CD4-positive, alpha-beta T cell treated with Interleukin-21 for 1 hour (primary cell): ENCODE measurements at regions not wholly inside any gene's neighbourhood (a gene's known extent, or its start where the extent isn't known, plus 50 kb on each side); places are given as distances from the start of the nearest gene placed in this dataset.

ENCODE experiments used
- DNase-seq: peaks from one replicate; pipeline ENCODE4 v3.0.0-alpha.2; 2020

DNA sequence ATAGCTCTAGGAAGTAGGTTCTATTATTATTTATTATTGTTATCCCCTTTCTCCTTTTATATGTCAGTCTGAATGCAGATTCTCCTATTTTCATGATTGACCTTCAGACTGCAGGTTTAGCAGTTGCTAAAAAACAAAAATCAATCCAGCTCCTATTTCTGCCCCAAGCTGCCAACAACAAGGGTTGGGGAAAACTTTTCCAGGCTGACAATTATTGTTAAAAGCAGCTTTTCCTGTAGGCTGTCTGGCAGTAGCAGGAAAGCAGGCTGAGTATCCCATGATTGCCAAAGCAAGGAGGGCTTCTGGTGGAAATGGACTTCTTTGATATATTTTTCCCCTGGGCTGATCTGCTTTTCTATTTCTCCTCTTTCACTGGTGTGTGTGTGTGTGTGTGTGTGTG, 78.0 kb upstream of the CTLA4 start:
- DNase-seq, result no peak

DNA sequence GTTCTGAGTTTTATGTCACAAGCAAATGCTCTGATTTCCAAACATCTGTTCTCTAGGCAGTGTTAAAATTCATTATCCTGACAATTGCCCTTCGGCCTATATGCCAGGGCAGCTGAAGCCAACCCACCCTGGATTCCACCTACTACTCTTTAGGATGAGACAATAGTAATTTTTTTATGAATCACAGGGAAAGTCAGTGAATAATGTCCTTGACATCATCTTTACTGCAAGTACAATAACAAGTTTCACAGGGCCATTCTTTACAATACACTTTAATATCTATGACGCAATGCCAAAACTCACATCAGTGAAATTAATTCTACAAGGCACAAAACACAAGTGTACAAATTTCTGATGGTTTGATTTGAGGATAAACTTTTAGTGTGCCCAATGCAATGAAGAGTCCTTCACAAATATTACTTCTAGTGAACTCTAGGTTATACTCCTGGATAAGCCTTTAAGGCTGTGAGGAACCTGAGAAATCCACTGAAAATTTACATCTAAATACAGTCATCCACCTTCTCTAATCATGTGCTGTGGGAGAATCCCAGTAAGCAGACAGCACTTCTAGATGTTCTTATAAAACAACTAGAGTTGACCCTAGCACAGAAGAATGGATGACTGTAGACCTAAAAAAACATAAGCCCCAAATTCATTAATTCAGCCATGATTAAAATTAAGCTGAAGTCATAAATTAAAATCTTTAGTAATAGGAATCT, 77.3 kb upstream of the CTLA4 start:
- DNase-seq, result no peak

DNA sequence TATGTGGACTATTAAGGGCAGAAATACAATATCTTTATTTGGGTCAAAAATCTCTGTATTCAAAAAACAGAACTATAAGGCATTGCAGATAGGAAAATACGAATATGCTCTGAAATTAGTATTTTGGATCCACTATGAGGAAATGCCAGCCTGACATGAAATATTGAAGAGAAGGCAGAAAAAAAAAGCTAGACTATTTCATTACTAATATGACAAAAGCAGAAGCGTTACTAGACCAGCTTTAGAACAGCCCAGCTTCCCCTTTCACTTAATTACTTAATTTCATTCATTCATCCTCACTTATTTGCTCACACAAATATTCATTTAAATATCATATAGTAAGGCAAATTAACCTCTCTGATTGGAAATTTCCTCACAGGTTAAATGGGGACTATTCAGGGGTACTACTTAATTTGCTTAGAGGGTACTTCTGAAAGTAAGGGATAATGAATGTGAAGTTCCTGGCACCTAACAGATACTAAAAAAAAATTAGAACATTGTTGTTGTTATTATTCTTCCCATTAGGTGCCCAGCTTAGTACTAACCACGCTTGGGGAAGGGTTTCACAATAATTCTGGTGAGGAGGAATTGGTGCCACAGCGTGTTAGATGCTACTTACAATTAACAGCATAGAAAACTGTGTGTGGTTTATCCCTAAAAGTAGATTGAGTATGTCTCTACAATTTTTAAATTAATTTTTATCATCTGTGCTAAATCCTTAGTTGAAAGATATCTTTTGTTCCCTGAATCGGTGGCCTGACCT, 71.1 kb upstream of the CTLA4 start:
- DNase-seq, result no peak

DNA sequence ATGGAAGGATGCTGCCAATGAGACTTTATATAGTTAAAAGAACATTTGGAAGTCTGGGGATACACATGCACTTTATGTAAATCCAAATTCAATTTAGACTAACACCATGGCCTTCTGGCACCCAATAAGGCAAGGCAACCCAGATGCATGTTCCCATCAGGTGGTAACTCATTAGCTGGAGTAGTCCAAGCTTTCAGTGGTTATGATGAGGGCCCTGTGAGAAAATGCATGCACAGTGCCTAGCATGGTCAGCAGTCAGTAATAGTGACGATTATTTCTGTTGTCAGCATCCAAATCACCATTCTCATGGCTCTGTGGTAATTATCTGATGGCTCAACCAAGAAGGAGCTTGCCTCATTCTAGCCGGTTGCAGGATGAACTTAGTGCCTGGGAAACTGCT, 70.3 kb upstream of the CTLA4 start:
- no peak for DNase-seq

DNA sequence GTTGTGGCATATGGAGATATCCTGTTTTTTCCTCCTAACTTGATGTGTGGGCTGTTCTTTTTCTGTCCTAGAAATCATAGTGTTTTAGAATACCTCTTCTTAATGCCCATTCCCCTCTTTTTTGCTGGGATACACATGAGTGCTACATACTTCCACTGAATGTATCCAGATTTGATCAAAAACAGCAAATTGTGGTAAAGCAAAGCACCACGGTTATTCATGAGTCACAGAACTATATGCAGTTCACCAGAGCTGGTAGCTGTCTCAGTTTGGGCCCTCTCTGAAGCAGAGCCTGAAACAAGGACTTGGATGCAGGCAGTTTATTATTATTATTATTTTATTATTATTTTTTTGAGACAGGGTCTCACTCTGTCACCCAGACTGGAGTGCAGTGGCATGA, 69.9 kb upstream of the CTLA4 start:
- no peak for DNase-seq

DNA sequence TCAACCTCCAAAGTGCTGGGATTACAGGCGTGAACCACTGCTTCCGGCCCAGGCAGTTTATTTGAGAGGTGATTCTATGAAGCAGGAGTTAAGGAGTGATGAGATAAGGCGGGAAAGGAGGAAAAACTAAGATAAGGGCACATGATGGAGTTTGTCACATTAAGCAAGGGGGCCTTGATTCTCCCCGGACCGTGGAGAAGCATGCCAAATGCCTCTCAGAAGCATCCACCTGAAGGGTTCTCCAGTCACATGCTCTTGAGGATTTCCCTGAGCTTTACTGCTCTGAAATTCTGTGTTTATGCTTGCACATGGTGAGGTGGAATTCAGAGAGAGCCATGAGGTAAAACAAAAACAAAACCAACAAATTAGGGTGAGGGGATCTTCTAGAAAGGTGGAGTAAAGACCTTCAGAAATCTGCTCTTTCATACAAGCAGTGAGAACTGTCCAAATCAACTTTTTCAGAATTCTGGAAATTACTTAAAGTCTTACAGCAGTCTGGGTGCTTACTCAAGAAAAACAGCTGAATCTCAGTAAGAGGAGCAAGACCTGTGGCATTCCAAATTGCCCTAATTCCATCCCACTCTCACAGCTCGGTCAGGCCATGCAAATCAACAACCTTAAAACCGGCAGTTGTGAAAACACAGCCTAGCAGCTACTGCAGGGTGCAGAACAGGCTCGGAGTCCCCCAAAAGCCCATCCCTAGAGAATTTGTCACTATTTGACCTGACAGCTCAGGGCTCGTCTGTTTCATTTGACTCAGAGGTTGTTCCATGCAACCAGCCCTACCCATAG, 69.1 kb upstream of the CTLA4 start:
- no peak for DNase-seq

DNA sequence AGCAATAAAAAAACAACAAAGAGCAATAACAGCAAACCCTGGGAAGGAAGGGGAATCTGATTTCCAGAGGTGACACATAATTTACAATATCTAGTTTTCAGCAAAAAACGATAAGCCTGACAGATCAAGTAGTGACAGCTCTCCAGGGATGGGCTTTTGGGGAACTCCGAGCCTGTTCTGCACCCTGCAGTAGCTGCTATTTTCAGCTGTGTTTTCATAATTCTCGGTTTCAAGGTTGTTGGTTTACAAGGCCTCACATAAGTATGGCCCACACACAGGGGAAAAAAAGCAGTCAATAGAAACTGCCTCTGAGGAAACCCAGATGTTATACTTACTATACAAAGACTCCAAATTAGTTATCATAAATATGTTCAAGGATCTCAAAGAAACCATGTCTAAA, 67.7 kb upstream of the CTLA4 start:
- DNase-seq, result no peak

DNA sequence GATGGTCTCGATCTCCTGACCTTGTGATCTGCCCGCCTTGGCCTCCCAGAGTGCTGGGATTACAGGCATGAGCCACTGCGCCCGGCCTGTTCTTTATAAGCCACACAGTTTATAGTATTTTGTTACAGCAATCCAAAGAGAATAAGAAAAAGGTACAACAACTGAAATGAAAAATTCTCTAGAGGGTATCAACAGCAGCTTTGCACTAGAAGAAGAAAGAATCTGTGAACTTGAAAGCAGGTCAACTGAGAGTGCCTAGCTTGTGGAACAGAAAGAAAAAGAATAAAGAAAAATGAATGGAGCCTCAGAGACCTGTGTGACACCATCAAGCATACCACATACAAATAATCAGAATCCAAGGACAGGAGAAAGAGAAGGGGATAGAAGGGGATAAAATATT, 66.8 kb upstream of the CTLA4 start:
- DNase-seq, result no peak

DNA sequence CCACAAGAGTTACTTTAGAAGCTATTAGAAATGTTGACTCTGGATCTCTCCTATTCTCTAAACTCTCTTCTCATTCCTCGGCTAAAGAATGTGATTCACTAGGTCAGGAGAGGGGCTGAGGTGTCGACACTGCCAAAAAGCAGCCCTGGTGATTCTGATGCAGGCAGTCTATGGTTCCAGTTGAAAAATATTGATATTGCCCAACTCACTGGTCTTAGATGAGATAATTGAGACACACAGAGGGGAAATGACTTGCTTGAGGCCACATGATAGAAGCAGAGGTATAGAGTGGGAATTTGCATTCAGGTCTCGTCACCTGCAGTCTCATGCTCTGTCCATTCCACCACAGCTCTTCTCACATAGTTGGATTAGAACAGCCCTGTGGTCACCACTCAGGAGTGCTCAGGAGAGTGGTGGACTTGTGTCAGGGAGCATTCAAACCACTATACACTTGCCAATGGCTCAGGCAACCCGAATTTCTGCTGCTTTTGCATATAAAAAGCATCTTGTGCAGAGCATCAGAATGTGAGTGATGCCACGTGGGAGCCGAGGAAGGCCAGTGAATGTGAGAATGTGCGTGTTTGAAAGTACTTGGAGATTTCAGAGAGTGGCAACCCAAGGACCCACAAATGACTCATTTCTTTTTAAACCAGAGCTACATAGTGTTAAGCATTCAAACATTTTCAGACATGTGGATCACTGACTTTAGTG, 65.1 kb upstream of the CTLA4 start:
- no peak for DNase-seq

DNA sequence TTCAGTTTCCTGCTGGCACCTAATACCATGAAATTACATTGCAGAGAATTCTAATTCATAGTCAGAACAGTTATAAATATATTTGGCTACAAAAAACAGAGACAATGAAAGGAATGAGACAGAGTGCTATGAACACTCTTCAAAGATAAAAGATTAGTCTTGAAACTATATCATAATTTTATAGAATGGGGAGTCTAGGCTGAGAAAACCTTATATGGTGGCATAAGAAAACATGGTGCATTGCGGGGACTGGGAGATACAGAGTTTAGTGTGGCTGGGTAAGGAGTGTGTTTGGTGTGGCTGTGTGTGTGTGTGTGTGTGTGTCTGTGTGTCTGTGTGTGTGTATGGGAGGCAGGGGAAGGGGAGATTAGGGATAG, 64.5 kb upstream of the CTLA4 start:
- DNase-seq, result no peak

DNA sequence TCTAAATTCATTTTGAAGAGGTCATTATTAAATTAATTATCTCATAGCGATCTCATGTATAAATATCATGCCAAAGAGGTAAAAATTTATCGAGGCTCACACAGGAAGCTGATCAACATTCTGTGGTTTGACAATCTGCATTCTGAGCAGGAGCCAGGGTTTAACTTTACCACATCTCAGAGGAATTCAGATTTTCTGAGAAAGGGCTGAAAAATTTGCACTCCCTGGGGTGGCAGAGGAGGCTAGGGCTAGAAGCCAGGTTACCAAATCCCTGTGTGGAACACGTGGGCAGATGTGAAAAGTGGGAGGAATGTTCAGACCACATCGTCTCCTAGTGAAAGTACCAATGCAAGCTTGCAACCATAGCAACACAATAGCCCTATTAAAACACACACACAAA, 63.5 kb upstream of the CTLA4 start:
- peak; percentile 63 for DNase-seq

DNA sequence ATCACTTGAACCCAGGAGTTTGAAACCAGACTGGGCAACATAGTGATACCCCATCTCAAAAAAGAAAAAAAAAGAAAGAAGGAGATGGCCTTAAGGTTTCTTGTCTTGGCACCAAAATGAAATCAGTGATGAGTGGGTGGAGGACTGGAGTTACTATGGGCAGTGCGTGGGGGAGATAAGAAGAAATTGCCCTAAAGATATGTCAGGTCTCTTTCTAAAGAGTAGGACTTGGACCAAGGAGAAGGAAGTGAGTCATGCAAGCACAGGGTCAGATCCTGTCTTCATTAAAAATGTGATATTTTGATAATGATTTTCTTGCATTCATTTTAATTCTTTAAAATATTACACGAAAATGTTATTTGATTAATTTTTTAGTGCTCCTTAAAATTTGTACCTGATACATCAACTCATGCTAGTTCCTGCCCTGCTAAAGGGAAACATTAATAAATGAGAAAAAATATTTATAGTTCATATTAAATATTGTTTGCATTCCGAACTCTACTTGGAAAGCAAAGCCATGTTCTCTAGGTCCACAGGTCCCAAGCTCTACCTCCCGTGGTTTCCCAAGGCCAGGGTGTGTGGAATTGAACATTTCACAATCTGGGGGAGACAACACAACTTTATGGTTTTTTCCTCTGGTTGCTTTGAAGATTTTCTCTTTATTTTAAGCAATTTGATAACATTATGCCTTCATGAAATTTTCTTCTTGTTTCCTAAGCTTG, 62.6 kb upstream of the CTLA4 start:
- DNase-seq, result no peak

DNA sequence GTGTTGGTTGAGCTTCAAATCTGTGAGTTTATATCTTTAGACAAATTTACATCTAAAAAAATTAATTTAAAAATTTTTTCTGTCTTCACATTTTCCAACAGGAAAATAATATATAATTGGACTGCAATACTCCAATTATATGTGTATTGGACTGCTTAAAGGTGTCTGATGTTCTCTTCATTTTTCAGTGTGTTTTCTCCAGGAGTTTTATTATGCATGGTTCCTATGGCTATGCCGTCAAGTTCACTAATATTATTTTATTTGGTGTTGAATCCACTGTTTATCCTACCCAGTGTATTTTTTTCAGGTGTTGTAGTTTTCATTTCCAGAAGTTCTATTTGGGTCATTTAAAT, 62.1 kb upstream of the CTLA4 start:
- no peak for DNase-seq

DNA sequence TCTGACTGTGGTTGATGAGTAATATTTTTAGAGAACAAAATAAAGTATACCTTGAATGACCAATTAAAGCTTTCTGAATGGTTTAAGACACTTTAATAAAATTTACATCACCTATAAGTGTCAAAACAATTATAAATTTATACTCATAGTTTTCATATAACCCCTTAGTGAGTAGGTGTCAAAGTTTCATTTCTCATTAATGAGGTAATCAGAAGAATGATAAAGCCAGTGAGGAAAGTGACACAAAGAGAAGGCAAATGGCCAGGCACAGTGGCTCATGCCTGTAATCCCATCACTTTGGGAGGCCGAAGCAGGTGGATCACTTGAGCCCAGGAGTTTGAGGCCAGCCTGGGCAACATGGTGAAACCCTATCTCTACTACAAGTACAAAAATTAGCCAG, 60.8 kb upstream of the CTLA4 start:
- DNase-seq, result no peak

DNA sequence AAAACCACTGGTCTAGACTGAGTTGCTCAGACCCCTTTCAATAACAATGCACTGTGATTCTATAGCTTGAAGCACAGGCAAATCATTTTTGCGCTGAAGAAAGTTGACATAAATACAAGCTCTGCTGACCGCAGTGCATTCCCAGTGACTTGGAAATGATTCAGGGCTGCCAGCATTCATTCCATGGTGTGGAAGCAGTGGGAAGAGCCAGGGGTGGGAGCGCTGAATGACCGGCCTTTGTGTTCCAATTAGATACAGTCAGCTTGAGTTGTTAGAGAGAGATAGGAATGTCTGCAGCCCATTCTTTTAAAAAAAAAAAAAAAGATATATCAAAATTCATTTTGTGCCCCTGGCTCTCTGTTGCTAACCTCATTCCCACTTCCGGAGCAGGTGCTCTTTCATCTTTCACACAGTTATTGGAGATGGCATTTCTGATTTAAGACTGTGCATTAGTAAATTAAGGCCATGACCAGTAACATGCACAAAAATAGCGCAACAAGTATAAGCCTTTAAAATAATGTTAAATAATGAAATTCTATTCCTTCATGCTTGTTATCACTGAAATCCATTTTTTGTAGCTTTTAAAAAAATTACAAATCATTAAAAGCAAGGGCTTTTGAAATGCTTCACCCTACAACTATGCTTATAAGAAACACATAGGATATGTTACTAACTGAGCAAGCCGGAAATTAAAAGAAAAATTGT, 59.4 kb upstream of the CTLA4 start:
- DNase-seq, result no peak

DNA sequence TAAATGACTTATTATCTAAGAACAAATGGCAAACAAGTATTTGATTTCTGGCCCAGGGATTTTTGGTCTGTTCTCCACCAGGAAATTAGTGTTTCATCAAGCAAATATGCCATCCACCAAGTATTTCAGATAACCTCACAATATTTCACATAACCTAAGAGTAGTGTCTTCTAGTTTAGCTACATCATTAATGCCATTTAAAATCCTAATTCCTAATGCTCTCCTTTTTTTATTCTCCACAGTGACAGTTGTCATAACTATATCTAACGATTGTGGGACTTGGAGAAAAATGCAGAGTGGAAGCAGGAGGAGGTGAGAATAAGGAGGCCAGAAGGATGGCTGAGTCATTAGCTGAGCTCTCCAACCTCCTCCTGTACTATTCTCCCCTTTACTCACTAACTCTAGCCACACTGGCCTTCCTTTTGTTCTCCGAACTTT, 58.5 kb upstream of the CTLA4 start:
- no peak for DNase-seq

DNA sequence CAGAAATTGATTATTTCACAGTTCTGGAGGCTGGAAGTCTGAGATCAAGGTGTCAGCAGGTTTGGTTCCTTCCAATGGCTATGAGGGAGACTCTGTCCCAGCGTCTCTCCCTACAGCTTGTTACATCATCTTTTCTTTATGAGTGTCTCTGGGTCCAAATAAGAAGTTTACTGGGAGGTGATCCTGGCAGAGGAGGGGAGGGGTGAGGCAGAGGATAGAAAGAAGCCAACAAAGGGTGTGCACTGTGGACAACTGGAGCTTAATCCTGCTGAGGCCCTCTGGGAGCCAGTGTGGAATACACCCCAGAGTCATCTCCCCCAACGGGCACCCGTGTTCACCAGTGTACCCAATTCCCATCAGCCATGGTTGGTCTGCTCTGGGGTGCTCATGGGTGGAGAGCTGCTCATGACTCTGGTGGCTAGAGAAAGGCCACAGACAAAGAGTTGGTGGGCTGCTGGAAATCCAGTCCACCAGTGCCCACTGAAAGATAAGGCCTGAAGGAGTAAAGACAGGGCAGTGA, 57.5 kb upstream of the CTLA4 start:
- no peak for DNase-seq

DNA sequence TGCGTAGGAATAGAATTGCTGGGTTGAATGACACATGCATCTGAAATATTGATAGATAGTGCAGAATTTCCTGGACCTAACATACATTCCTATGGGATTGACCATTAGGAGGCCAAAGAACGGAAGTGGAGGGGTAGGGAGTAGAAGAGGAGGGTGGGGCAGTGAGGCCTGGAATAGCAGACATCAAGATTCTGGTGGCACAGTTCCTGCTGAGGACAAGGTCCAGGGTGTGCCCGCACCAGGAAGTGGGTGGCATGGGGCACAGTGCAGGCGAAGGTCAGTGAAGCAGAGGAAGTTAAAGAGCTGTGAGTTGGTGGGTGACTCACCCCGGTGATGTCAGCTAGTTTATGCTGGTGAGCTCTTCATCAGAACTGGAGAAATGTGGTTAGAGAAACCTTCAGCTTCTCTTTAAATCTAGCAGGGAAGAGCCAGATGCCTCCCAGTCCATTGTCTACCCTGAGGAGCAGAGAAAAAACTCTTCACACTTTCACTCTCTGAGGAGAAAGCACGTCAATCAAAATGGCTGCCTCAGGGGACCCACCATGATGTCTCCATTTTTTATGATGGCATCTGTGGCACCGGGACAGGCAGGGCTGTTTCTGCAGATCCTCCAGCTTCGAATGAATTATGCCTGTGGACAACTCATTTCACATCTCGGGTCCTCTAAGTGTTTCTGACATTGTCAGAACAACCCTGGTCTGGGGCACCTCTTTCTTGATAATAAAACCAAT, 55.9 kb upstream of the CTLA4 start:
- DNase-seq, result peak; percentile 66

DNA sequence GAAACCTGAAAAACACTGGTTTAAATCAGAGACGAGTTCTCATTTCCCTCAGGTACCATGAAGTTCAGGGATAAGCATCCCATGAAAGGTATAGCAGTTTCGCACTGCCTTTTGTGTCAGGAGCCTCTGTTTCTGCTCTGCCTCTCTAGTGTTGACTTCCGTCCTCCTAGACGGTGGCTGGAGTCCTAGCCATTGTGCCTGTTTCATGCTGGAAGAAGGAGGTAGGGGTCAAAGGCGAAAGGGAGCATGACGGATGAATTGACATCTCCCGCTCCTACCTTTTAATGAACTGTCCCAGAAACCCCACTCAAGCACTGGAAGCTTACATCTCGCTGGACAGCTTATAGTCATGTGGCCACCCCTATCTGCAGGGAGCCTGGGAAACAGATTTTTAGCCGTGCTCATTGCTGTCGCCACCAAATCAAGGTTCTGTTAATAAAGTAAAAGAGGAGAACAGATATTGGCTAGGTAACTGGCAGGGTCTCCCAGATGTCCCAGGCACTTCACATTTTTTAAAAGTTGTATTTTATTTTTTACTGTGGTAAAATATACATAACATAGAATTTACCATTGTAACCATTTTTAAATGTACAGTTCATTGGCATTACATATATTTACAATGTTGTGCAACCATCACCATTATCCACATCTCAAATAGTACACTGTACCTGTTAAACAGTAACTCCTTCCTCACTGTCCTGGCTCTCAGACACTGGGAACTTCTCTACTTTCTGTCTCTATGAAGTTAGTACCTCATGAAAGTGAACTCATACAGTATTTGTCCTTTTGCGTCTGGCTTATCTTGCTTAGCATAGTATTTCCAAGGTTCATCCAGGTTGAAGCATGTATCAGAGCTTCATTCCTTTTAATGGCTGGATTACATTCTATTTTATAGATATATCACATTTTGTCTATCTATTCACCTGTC, 55.0 kb upstream of the CTLA4 start:
- no peak for DNase-seq

DNA sequence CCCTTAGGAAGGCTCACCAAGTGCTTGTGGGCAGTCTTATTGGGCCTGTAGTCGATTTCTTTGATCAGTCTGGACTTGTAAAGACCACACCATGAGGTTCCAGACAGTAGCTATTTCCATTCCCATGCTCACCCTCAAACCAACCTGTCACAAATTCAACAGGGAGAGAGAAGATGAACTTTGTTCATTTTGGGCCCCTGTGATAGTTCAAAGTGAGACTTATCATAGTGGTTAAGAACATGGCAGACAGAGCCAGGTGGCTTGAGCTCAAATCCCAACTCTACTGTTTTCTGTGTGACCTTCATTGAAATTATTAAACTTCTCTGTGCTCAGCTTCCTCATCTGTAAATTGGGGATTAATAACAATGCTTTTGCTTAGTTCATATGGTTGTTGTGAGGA, 53.9 kb upstream of the CTLA4 start:
- DNase-seq, result no peak
